Kidney (tissue), 13 donors: ENCODE measurements at regions not wholly inside any gene's neighbourhood (a gene's known extent, or its start where the extent isn't known, plus 50 kb on each side); places are given as distances from the start of the nearest gene placed in this dataset.

Experiments used
- DNase-seq, 5 donors: peaks; one replicate each; pipeline ENCODE4 v3.0.0-alpha.2; 2013 to 2020
- FAIRE-seq: peaks from 2 replicates; lab custom pipeline; 2012; peaks lifted over from hg19 to GRCh38; lab: Jason Lieb, UNC
- H3K27ac ChIP-seq, 2 donors: one replicate each; pipeline ENCODE4 v1.7.0; 2013; ENCODE audit warnings: low read depth in 2 of 2, low read length in 2 of 2, inconsistent platforms in 1 of 2
- H3K27me3 ChIP-seq: one replicate; pipeline ENCODE4 v1.7.1; 2013; ENCODE audit warnings: low read length, inconsistent platforms; ENCODE audit not compliant: control insufficient read depth, insufficient read depth
- H3K36me3 ChIP-seq, 3 donors: one replicate each; pipeline versions ENCODE4 v1.7.0 to v1.7.1; 2013; ENCODE audit warnings: low read length in 3 of 3, control low read depth in 1 of 3, inconsistent platforms in 1 of 3; ENCODE audit not compliant: insufficient read depth in 3 of 3, control insufficient read depth in 2 of 3
- H3K4me1 ChIP-seq, 3 donors: one replicate each; pipeline versions ENCODE4 v1.7.0 to v1.7.1; 2013; ENCODE audit warnings: low read length in 3 of 3, inconsistent platforms in 1 of 3, low read depth in 1 of 3; ENCODE audit not compliant: control insufficient read depth in 2 of 3, insufficient read depth in 2 of 3
- H3K4me3 ChIP-seq, 3 donors: one replicate each; pipeline versions ENCODE4 v1.7.0 to v1.8.1; 2013; ENCODE audit warnings: low read length in 3 of 3, control low read depth in 1 of 3, inconsistent platforms in 1 of 3
- H3K9ac ChIP-seq, 3 donors: one replicate each; pipeline versions ENCODE4 v1.7.0 to v1.7.1; 2013; ENCODE audit warnings: low read length in 3 of 3, control low read depth in 1 of 3, inconsistent platforms in 1 of 3
- H3K9me3 ChIP-seq, 3 donors: one replicate each; pipeline versions ENCODE4 v1.7.0 to v1.7.1; 2013; ENCODE audit warnings: low read length in 3 of 3, control low read depth in 1 of 3, inconsistent platforms in 1 of 3; ENCODE audit not compliant: control insufficient read depth in 2 of 3, insufficient read depth in 1 of 3
- CTCF ChIP-seq: IDR thresholded peaks from 3 replicates; pipeline ENCODE4 v1.5.1; 2012; ENCODE audit warnings: mild to moderate bottlenecking, moderate library complexity, borderline replicate concordance; ENCODE audit not compliant: insufficient read depth; ENCODE audit errors: extremely low read depth
- intact Hi-C: fragments of 100-400 bp; cut with DNase I; formaldehyde crosslinking; loops from one replicate; pipeline ENCODE4 v1.11.1; 2022
- donor health status: control.
- donor health status: control.
- donor health status: control.
- donor health status: control.
- donor health status: control.
- donor health status: DM: yes; HTN: yes; CAD: no.
- donor health status: Normal renal cell carcinoma (clear cell type).

DNA sequence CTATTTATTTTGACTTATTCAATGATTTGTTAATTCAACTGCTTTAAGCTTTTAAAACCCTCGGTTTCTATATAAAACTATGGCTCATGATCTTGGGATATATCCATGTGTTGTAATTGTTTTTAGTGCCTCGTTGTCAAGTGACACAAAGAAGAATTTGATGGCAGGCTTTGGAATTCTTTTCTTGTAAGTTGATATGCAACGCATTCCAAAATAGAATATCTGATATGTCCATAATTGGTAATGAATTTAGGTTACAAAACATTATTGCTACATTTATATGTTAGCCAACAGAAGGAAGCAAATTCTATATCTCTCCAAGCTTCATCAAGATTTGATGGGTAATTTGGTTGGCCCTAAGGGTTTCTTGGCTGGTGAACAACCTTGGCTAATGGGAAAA is 220.4 kb upstream of the RIMS1 start:
- intact Hi-C loops = no loop called here
- H3K4me3 ChIP-seq = no peak overlapping the region

GRCh38 chr6:71672876-71673275 is 213.5 kb upstream of the RIMS1 start:
- H3K4me3 ChIP-seq = no peak overlapping the region
- FAIRE-seq (no peak), DNase-seq (no peak)
- no peak overlapping the region for H3K27ac ChIP-seq
- no peaks in the 10 kb centered on the region for H3K36me3 ChIP-seq
- H3K9me3 ChIP-seq = no peaks in the 10 kb centered on the region
- intact Hi-C loops = no loop called here
- no peaks in the 10 kb centered on the region for H3K27me3 ChIP-seq
- H3K4me1 ChIP-seq = no peaks in the 10 kb centered on the region
- no peak overlapping the region for H3K9ac ChIP-seq
- no peak for TF ChIP-seq CTCF

More for the DNA sequence above, 220.4 kb upstream of the RIMS1 start:
- H3K27ac ChIP-seq = no peak overlapping the region
- no peak for DNase-seq
- no peak for TF ChIP-seq CTCF
- no peaks in the 10 kb centered on the region for H3K4me1 ChIP-seq
- no peak overlapping the region for H3K9ac ChIP-seq
- no peaks in the 10 kb centered on the region for H3K9me3 ChIP-seq
- FAIRE-seq = no peak
- H3K27me3 ChIP-seq = no peaks in the 10 kb centered on the region
- no peaks in the 10 kb centered on the region for H3K36me3 ChIP-seq

- no peak overlapping the region for H3K4me3 ChIP-seq
- FAIRE-seq = no peak
- DNase-seq = no peak
- no peaks in the 10 kb centered on the region for H3K36me3 ChIP-seq
- H3K9me3 ChIP-seq = no peaks in the 10 kb centered on the region
- no peak overlapping the region for H3K27ac ChIP-seq
- no peaks in the 10 kb centered on the region for H3K4me1 ChIP-seq
- no peak overlapping the region for H3K9ac ChIP-seq
- intact Hi-C loops = no loop called here
- no peaks in the 10 kb centered on the region for H3K27me3 ChIP-seq
- TF ChIP-seq CTCF = no peak
Measured at GRCh38 chr6:71675386-71675785, 211.0 kb upstream of the RIMS1 start.

DNA sequence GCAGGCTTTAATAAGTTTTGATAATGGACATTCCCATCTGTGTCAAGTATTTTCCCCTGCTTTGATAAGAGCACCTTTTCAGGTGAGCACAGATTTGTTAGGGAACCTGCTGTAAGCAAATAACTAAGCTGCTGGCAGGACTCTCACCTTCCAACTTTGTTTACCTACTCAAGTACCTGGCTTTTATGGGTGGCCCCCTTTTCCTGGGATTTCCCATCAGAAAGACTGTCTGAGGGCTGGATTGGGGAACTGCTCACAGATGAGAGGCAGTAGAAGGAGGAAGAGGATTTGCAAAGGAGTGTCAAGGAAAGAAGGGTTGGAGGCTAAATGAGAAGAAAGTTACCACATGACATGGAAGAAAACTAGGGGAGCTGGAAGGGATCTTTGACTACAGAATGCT is 210.1 kb upstream of the RIMS1 start:
- no peaks in the 10 kb centered on the region for H3K4me1 ChIP-seq
- no peak for DNase-seq
- H3K27ac ChIP-seq = no peak overlapping the region
- no peaks in the 10 kb centered on the region for H3K36me3 ChIP-seq
- no peak for TF ChIP-seq CTCF
- H3K9ac ChIP-seq = no peak overlapping the region
- no peak for FAIRE-seq
- no peak overlapping the region for H3K4me3 ChIP-seq
- no peaks in the 10 kb centered on the region for H3K9me3 ChIP-seq
- H3K27me3 ChIP-seq = no peaks in the 10 kb centered on the region
- intact Hi-C loops = no loop called here
